HL-60/S4 treated with phorbol 12-myristate 13-acetate at 8.2 ng/mL for 4 days and 3 days (cell line): ENCODE measurements at regions not wholly inside any gene's neighbourhood (a gene's known extent, or its start where the extent isn't known, plus 50 kb on each side); places are given as distances from the start of the nearest gene placed in this dataset.

Experiments
- in situ Hi-C: fragments of 300-500 bp; cut with MboI; formaldehyde crosslinking; loops from 2 replicates; pipeline ENCODE4 v1.15.0; 2022; ENCODE audit warnings: low sequenced_read_pairs

GRCh38 chr9:3161912-3162311 lies 318.0 kb upstream of the PUM3 start:
- in situ Hi-C loops, result no loop called here

- in situ Hi-C loops, result no loop called here
These were observed 313.1 kb upstream of the PUM3 start for GRCh38 chr9:3157011-3157410.

- in situ Hi-C loops, result no loop called here
These were observed 308.0 kb upstream of the PUM3 start for GRCh38 chr9:3151672-3152576.

- in situ Hi-C loops, result no loop called here
These were observed 306.2 kb upstream of the PUM3 start for GRCh38 chr9:3150074-3150473.

- in situ Hi-C loops, result no loop called here
These were observed 294.6 kb upstream of the PUM3 start for GRCh38 chr9:3138231-3139229.

GRCh38 chr9:3137347-3137695 lies 293.4 kb upstream of the PUM3 start:
- in situ Hi-C loops, result no loop called here

- in situ Hi-C loops, result no loop called here
These were observed 292.9 kb upstream of the PUM3 start for GRCh38 chr9:3136686-3137346.

- in situ Hi-C loops, result no loop called here
These were observed 292.3 kb upstream of the PUM3 start for GRCh38 chr9:3136230-3136629.

- in situ Hi-C loops, result no loop called here
These were observed 283.7 kb upstream of the PUM3 start for GRCh38 chr9:3127564-3127963.

GRCh38 chr9:3125602-3126405 lies 281.9 kb upstream of the PUM3 start:
- in situ Hi-C loops, result no loop called here

GRCh38 chr9:3124001-3124400 lies 280.1 kb upstream of the PUM3 start:
- in situ Hi-C loops, result no loop called here

GRCh38 chr9:3118081-3118480 lies 274.2 kb upstream of the PUM3 start:
- in situ Hi-C loops, result no loop called here

- in situ Hi-C loops, result no loop called here
These were observed 255.8 kb upstream of the PUM3 start for GRCh38 chr9:3099646-3100045.

- in situ Hi-C loops, result no loop called here
These were observed 244.3 kb upstream of the PUM3 start for GRCh38 chr9:3088219-3088618.

- in situ Hi-C loops, result no loop called here
These were observed 243.8 kb upstream of the PUM3 start for GRCh38 chr9:3087697-3088096.

- in situ Hi-C loops, result no loop called here
These were observed 237.1 kb upstream of the PUM3 start for GRCh38 chr9:3080951-3081350.

GRCh38 chr9:3074247-3074646 lies 230.4 kb upstream of the PUM3 start:
- in situ Hi-C loops, result no loop called here

- in situ Hi-C loops, result no loop called here
These were observed 222.7 kb upstream of the PUM3 start for GRCh38 chr9:3066591-3066990.

GRCh38 chr9:3059781-3060468 lies 216.0 kb upstream of the PUM3 start:
- in situ Hi-C loops, result no loop called here

- in situ Hi-C loops, result no loop called here
These were observed 214.5 kb upstream of the PUM3 start for GRCh38 chr9:3058409-3058808.
